Lower leg skin (tissue), 4 donors: ENCODE measurements at regions not wholly inside any gene's neighbourhood (a gene's known extent, or its start where the extent isn't known, plus 50 kb on each side); places are given as distances from the start of the nearest gene placed in this dataset.

Source experiments
- DNase-seq, 2 donors: peaks; one replicate each; pipeline ENCODE4 v3.0.0-alpha.2; 2019; ENCODE audit warnings: low spot score in 2 of 2
- H3K4me3 ChIP-seq: fragments of 200-600 bp; sonication (generic); 2 replicates; pipeline ENCODE4 v1.5.1; 2017; ENCODE audit warnings: mild to moderate bottlenecking, low read depth; ENCODE audit not compliant: poor library complexity, severe bottlenecking
- CTCF ChIP-seq, 3 donors: fragments of 450-650 bp; IDR thresholded peaks; one replicate each; pipeline ENCODE4 v1.5.1; 2016; ENCODE audit warnings: antibody characterized with exemption in 3 of 3, mild to moderate bottlenecking in 3 of 3, moderate library complexity in 2 of 3
- POLR2A ChIP-seq, 2 donors: fragments of 450-650 bp; IDR thresholded peaks; one replicate each; pipeline ENCODE4 v1.6.1; 2016 to 2017; ENCODE audit warnings: antibody characterized with exemption in 2 of 2, mild to moderate bottlenecking in 1 of 2, moderate library complexity in 1 of 2
- WGBS, 2 donors: methylation state at CpG; one replicate each; pipeline ENCODE4 v1.1.5; 2018; 5-methylcytosine and 5-hydroxymethylcytosine counted together
- intact Hi-C: fragments of 100-400 bp; cut with DNase I; formaldehyde crosslinking; loops from one replicate; pipeline ENCODE4 v1.15.0; 2023; ENCODE audit warnings: low total_unique reads

DNA sequence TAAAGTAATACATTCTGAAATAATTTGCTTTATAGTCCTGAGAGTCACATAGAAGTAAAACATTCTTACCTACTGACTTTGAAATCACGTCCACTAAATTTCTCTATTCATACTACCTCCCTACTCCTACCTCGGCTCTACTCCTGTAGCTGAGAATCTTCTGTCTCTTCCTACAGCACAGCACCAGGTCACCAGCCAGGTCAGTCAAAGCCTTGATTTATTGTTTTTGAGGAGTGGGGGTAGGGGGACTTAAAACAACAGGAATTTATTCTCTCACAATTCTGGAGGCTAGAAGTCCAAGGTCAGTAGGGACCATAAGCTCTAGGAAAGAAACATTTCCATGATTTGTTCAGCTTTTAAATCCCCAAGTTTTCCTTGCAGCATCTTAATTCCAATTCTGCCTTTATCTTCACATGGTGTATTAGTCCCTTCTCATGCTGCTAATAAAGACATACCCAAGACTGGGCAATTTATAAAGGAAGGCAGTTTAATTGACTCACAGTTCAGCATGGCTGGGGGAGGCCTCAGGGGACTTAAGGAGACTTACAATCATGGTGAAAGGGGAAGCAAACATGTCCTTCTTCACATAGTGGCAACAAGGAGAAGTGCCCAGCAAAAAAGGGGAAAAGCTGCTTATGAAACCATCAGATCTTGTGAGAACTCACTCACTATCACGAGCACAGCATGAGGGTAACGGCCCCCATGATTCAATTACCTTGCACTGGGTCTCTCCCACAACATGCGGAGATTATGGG lies 49.6 kb upstream of the CCNG1 start:
- DNase-seq = no peak
- intact Hi-C loops = no loop called here
- no peak for TF ChIP-seq CTCF (IDR thresholded peaks at IDR 0.05)
- no peak for TF ChIP-seq POLR2A (IDR thresholded peaks at IDR 0.05)
- no peak overlapping the region for H3K4me3 ChIP-seq
- WGBS, 2 donors = 68 to 72% methylated on average over 5 of the region's 5 CpGs
